Vagina (tissue), 2 donors: ENCODE measurements at regions not wholly inside any gene's neighbourhood (a gene's known extent, or its start where the extent isn't known, plus 50 kb on each side); places are given as distances from the start of the nearest gene placed in this dataset.

ENCODE experiments used
- DNase-seq, 2 donors: peaks; one replicate each; pipeline ENCODE4 v3.0.0-alpha.2; 2017; ENCODE audit errors: extremely low spot score in 2 of 2
- H3K27ac ChIP-seq: fragments of 200-600 bp; sonication (generic); one replicate; pipeline ENCODE4 v1.5.1; 2019
- H3K27me3 ChIP-seq: fragments of 200-600 bp; sonication (generic); one replicate; pipeline ENCODE4 v1.5.1; 2019
- H3K36me3 ChIP-seq, 2 donors: fragments of 200-600 bp; sonication (generic); one replicate each; pipeline ENCODE4 v1.5.1; 2017 to 2019
- H3K4me1 ChIP-seq: fragments of 200-600 bp; sonication (generic); one replicate; pipeline ENCODE4 v1.5.1; 2019
- H3K4me3 ChIP-seq, 2 donors: fragments of 200-600 bp; sonication (generic); 1 replicate in 1 of 2; 2 replicates in 1 of 2; pipeline ENCODE4 v1.5.1; 2016 to 2019
- H3K9me3 ChIP-seq: fragments of 200-600 bp; sonication (generic); one replicate; pipeline ENCODE4 v1.5.1; 2019
- POLR2A ChIP-seq, 2 donors: fragments of 450-650 bp; IDR thresholded peaks; one replicate each; pipeline ENCODE4 v1.6.1; 2017; ENCODE audit warnings: antibody characterized with exemption in 2 of 2, mild to moderate bottlenecking in 2 of 2, moderate library complexity in 2 of 2
- POLR2AphosphoS5 ChIP-seq, 2 donors: sonication (generic); formaldehyde crosslinking; IDR thresholded peaks; one replicate each; pipeline ENCODE4 v1.9.0; 2017; ENCODE audit warnings: antibody characterized with exemption in 2 of 2, mild to moderate bottlenecking in 2 of 2, low read depth in 1 of 2; ENCODE audit not compliant: insufficient read depth in 1 of 2
- intact Hi-C: fragments of 100-400 bp; cut with DNase I; formaldehyde crosslinking; loops from one replicate; pipeline ENCODE4 v1.15.1; 2023
- TF ChIP-seq, protein P1 (sequence below), 3 experiments: fragments of 450-650 bp in 2 of 3; fragments of 200-600 bp in 1 of 3; sonication (generic) in 1 of 3; IDR thresholded peaks; one replicate each; pipeline ENCODE4 v1.5.1; 2017 to 2019; ENCODE audit warnings: antibody characterized with exemption in 3 of 3, mild to moderate bottlenecking in 2 of 3, moderate library complexity in 2 of 3

GRCh38 chr20:4602297-4602631 is 84.0 kb upstream of the PRNP start:
- Histone ChIP-seq H3K27ac (no peak overlapping the region), H3K36me3 (no peaks in the 10 kb centered on the region), H3K27me3 (no peaks in the 10 kb centered on the region), H3K9me3 (no peaks in the 10 kb centered on the region), H3K4me3 (no peak overlapping the region), H3K4me1 (peaks cover 6% of the 10 kb centered on the region)
- DNase-seq, result peak in 1 of 2 donors; percentile 85
- TF ChIP-seq, protein P1, sequence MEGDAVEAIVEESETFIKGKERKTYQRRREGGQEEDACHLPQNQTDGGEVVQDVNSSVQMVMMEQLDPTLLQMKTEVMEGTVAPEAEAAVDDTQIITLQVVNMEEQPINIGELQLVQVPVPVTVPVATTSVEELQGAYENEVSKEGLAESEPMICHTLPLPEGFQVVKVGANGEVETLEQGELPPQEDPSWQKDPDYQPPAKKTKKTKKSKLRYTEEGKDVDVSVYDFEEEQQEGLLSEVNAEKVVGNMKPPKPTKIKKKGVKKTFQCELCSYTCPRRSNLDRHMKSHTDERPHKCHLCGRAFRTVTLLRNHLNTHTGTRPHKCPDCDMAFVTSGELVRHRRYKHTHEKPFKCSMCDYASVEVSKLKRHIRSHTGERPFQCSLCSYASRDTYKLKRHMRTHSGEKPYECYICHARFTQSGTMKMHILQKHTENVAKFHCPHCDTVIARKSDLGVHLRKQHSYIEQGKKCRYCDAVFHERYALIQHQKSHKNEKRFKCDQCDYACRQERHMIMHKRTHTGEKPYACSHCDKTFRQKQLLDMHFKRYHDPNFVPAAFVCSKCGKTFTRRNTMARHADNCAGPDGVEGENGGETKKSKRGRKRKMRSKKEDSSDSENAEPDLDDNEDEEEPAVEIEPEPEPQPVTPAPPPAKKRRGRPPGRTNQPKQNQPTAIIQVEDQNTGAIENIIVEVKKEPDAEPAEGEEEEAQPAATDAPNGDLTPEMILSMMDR (IDR thresholded peaks at IDR 0.05), result no peak
- no peak for TF ChIP-seq POLR2AphosphoS5 (IDR thresholded peaks at IDR 0.05; ENCODE audit: insufficient read depth in 1 of 2, low read depth in 1 of 2)
- intact Hi-C loops, result no loop called here

DNA sequence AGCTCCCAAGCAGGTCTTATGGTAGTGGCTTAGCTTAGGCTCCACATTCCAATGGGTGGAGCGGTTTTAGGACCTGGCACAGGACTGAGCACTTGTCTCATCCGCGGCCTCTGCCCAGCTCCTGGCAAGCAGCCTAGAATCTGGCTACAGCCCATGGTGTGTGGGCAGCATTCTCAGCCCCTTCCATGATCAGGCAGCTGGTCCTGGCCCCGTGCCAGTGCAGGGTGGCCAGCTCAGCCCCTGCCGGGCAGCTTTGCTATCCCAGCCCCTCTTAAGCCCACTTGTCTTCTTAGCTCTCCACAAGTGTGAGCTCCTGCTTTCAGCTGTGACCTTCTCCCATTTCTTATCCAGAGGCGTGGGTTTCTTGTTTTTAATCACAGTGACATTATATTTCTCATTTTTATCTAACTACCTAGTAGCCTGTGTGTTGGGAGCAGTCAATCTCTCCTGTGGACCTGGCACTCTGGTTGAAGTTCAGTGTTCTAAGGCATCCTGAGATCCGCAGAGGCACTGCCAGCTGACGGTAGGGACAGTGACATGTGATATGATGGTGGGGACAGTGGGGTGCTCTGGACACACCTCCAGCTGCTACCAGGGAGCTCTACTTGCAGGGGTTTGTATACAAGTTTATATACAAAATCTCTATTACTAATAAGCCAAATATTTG is 84.5 kb upstream of the PRNP start:
- Histone ChIP-seq H3K4me1 (peaks cover 6% of the 10 kb centered on the region), H3K9me3 (no peaks in the 10 kb centered on the region), H3K36me3 (no peaks in the 10 kb centered on the region), H3K4me3 (no peak overlapping the region), H3K27me3 (no peaks in the 10 kb centered on the region), H3K27ac (no peak overlapping the region)
- peak in 1 of 2 donors; percentile 64 for DNase-seq
- intact Hi-C loops, result no loop called here
- TF ChIP-seq, protein P1 (IDR thresholded peaks at IDR 0.05), result no peak
- TF ChIP-seq POLR2A (IDR thresholded peaks at IDR 0.05) (no peak), POLR2AphosphoS5 (IDR thresholded peaks at IDR 0.05; ENCODE audit: insufficient read depth in 1 of 2, low read depth in 1 of 2) (no peak)

- DNase-seq, result no peak
- no peaks in the 10 kb centered on the region for H3K27me3 ChIP-seq
- no peaks in the 10 kb centered on the region for H3K36me3 ChIP-seq
- H3K27ac ChIP-seq, result no peak overlapping the region
- TF ChIP-seq, protein P1 (IDR thresholded peaks at IDR 0.05), result no peak
- TF ChIP-seq POLR2AphosphoS5 (IDR thresholded peaks at IDR 0.05; ENCODE audit: insufficient read depth in 1 of 2, low read depth in 1 of 2) (no peak), POLR2A (IDR thresholded peaks at IDR 0.05) (no peak)
- no peak overlapping the region for H3K4me3 ChIP-seq
- no peaks in the 10 kb centered on the region for H3K9me3 ChIP-seq
- intact Hi-C loops, result no loop called here
- peaks cover 6% of the 10 kb centered on the region for H3K4me1 ChIP-seq
Observed at GRCh38 chr20:4600308-4601014, 85.8 kb upstream of the PRNP start.

DNA sequence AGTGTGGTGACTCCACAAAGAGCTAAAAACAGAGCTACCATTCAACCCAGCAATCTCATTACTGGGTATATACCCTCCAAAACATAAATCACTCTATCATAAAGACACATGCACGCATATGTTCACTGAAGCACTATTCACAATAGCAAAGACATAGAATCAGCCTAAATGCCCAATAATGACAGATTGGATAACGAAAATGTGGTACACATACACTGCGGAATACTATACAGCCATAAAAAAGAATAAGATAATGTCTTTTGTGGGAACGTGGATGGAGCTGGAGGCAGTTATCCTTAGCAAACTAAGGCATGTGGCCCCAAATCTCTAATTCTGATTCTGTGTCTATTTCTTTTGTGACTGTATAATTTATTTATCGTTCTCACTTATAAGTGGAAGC is 89.0 kb upstream of the PRNP start:
- intact Hi-C loops, result no loop called here
- no peaks in the 10 kb centered on the region for H3K27me3 ChIP-seq
- H3K9me3 ChIP-seq, result no peaks in the 10 kb centered on the region
- no peak for TF ChIP-seq POLR2AphosphoS5 (IDR thresholded peaks at IDR 0.05; ENCODE audit: insufficient read depth in 1 of 2, low read depth in 1 of 2)
- TF ChIP-seq, protein P1 (IDR thresholded peaks at IDR 0.05), result no peak
- no peak for TF ChIP-seq POLR2A (IDR thresholded peaks at IDR 0.05)
- no peak overlapping the region for H3K27ac ChIP-seq
- DNase-seq, result no peak
- no peaks in the 10 kb centered on the region for H3K36me3 ChIP-seq
- no peak overlapping the region for H3K4me3 ChIP-seq
- peaks cover 14% of the 10 kb centered on the region for H3K4me1 ChIP-seq

GRCh38 chr20:4593149-4593525 is 93.1 kb upstream of the PRNP start:
- Histone ChIP-seq H3K4me3 (peak overlapping the region in 1 of 2 donors; percentile 47), H3K4me1 (peaks cover 11% of the 10 kb centered on the region), H3K27ac (no peak overlapping the region), H3K9me3 (no peaks in the 10 kb centered on the region), H3K36me3 (no peaks in the 10 kb centered on the region), H3K27me3 (no peaks in the 10 kb centered on the region)
- DNase-seq, result no peak
- TF ChIP-seq POLR2AphosphoS5 (IDR thresholded peaks at IDR 0.05; ENCODE audit: insufficient read depth in 1 of 2, low read depth in 1 of 2) (no peak), POLR2A (IDR thresholded peaks at IDR 0.05) (no peak)
- TF ChIP-seq, protein P1 (IDR thresholded peaks at IDR 0.05), result no peak
- intact Hi-C loops, result no loop called here
